DMS153 treated with DMSO at 0.1 percent for 48 hours (cell line): ENCODE measurements at regions not wholly inside any gene's neighbourhood (a gene's known extent, or its start where the extent isn't known, plus 50 kb on each side); places are given as distances from the start of the nearest gene placed in this dataset.

Source experiments
- DNase-seq: peaks from one replicate; lab custom pipeline; 2025; ENCODE audit not compliant: unreplicated experiment; lab: John Stamatoyannopoulos, UW

DNA sequence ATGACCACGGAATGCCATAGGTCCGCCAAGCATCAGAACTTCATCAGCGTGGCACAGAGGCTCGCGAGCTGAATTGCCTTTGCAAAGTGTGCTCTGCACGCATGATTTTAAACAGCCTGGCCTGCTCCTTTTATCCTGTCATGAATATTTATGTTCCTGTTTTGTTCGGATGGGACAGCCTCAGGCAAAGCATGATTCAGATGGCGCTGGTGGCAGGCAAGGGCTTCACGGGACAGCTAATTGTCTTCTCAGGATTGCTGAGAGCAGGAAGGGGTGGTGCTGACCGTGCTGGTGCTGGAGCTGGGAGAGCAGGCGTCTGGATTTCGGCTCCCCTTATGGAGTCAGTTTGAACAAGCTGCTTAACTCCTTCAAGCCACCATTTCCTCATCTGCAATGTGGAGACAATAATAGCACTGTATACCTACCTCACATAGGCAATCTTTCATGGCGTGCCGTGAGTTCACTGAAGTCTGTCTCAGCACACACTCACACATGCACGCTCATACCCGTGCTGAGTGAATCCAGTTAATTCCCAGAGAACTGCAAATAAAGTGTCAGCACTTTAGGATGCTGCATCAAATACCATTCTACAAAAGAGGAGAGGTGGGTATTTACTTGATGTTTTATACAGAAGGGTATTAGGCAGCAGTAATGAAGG, 79.7 kb upstream of the APCDD1 start:
- no peak for DNase-seq

GRCh38 chr18:10376731-10377130, 77.7 kb upstream of the APCDD1 start:
- no peak for DNase-seq

GRCh38 chr18:10377956-10378355, 76.5 kb upstream of the APCDD1 start:
- DNase-seq: no peak

- no peak for DNase-seq
Measured at GRCh38 chr18:10378688-10379420, 75.6 kb upstream of the APCDD1 start.

DNA sequence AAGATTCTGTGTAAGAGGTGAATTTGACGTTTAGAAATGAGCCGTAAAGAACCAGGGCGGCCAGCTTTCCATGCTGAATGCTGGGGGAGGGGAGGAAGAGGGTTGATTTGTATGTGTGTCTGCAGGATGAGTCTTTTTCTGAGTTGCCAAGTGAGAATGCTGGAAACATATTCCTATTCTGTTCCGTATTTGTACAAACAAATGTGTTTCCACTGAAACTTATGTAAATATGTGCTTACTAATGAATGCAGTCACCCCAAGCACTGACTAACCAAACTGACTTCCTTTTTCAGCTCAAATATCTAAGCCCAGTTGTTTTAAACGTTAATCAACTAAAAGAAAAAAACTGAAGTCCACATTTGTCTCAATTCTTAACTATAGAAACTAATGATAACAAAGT, 74.9 kb upstream of the APCDD1 start:
- no peak for DNase-seq

DNA sequence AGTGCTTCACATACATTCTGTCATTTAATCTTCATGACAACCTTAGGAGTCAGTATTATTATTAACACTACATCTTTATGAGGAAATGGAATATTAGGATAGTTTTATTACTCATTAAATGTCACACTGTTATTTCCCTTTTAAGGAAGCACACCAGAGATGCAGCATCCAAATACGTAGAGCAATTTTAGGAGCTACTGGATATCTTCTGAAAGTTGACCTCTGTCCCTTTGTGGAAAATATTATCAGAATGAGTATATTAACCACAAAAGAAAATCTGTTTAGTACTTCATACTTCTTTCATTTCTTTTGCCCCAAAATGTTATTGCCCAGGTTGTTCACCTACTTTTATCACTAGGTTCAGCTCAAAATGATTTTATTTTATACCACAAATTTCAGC, 72.9 kb upstream of the APCDD1 start:
- DNase-seq: no peak

GRCh38 chr18:10381951-10382350, 72.5 kb upstream of the APCDD1 start:
- DNase-seq: no peak

- no peak for DNase-seq
Measured at GRCh38 chr18:10386049-10386448, 68.4 kb upstream of the APCDD1 start.

- no peak for DNase-seq
Measured at GRCh38 chr18:10386956-10387355, 67.5 kb upstream of the APCDD1 start.

- no peak for DNase-seq
Measured at GRCh38 chr18:10387399-10387798, 67.0 kb upstream of the APCDD1 start.

DNA sequence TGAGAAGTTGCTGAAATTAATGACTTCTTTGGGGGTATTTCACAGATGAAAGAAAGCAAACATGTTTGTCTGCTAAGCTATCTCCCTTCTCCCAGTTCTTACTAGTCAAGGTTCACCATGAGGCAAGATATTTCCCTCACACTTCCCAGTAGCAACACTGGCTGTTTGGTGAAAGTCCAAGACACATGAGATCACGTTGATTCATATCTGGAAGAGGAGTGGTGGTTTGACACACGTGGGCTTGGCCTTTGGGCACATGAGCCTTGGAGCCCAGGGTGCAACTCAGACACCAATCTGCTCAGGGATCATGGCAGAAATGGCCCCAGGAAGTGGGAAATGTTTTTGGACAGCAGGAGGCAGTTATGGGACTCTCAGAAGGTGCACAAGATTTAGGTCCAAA, 66.1 kb upstream of the APCDD1 start:
- no peak for DNase-seq

DNA sequence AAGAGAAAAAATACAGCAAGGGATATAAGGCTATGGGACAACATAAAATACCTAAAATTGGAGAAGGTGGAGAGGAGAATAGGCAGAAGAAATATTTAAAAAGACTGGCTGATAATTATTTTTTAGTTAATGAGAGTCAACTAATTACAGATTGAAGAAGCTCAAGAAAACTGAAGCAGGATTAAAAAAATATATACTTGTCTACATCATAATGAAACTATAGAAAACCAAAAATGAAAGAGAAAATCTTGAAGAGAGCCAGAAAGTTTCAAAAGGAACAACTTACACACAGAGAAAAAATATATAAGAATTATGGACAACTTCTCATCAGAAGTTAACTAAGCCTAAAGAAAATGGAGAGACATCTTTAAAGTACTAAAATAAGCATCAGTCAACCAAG, 62.9 kb upstream of the APCDD1 start:
- DNase-seq: no peak

DNA sequence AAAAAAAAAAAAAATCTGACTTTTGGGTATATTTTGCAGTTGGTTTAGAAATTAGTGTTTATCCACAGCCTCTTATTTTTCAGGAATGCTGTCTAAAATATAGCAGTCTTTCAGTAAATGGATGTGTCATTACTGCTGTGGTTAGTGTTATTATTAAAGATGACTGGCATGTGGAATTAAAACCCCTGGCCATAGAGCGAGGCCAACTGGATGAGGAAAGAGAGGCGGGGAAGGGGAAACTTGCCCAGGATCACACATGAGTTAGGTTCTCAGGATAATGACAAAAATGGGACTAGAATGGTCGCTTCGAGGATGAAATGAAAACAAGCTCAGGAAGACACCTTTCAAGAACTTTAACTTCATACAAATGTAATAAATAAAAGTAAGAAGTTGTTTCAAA, 57.4 kb upstream of the APCDD1 start:
- DNase-seq: no peak

- DNase-seq: no peak
Measured at GRCh38 chr18:10398571-10398970, 55.9 kb upstream of the APCDD1 start.

DNA sequence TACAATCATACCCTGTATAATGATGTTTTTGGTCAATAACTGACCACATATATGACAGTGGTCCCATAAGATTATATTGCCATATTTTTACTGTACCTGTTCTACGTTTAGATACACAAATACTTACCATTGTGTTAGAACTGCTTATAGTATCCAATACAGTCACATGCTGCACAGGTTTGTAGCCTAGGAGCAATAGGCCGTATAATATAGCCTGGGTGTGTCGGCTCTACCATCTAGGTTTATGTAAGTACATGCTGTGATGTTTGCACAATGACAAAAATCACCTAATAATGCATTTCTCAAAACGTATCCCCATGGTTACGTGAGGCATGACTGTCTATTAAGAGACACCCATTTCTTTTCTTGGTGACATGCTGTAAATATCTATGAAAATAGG, 55.0 kb upstream of the APCDD1 start:
- DNase-seq: no peak

GRCh38 chr18:10400534-10401307, 53.7 kb upstream of the APCDD1 start:
- no peak for DNase-seq

DNA sequence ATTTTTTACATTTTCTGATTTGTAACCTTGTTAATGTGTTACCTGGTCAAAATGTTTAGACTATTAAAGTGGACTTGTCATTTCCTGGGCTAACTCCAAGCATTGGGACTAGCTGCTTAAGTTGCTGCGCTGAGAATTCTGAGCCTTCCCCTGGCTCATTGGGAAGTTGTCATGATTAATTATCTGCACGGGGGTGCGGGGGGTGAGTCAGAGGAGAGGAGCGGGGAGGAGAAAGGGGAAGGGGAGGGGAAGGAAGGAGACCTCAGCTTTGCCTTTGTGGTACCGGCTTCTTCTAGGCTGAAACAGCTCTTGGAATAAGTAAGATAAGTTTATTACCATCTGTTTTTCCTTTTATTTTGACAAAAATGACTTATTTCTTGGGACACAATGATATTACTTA, 52.9 kb upstream of the APCDD1 start:
- no peak for DNase-seq

GRCh38 chr18:10401930-10402329, 52.5 kb upstream of the APCDD1 start:
- no peak for DNase-seq

- no peak for DNase-seq
Measured at GRCh38 chr18:10402871-10403559, 51.4 kb upstream of the APCDD1 start.

- DNase-seq: no peak
Measured at GRCh38 chr18:10403708-10404107, 50.7 kb upstream of the APCDD1 start.

- no peak for DNase-seq
Measured at GRCh38 chr18:10404168-10404567, 50.3 kb upstream of the APCDD1 start.
